HCEC 1CT (cell line): ENCODE measurements at regions not wholly inside any gene's neighbourhood (a gene's known extent, or its start where the extent isn't known, plus 50 kb on each side); places are given as distances from the start of the nearest gene placed in this dataset.
"Not testable (repeated sequence)": the region's sequence is repeated elsewhere in the genome, so short reads cannot be mapped to it uniquely, and the experiment has no call there.

Experiments
- DNase-seq: peaks from one replicate; pipeline ENCODE4 v3.0.0-alpha.2; 2017

- no peak for DNase-seq
Observed at GRCh38 chr3:17865631-17866030, 123.2 kb upstream of the TBC1D5 start.

GRCh38 chr3:17861476-17861875, 119.0 kb upstream of the TBC1D5 start:
- no peak for DNase-seq

DNA sequence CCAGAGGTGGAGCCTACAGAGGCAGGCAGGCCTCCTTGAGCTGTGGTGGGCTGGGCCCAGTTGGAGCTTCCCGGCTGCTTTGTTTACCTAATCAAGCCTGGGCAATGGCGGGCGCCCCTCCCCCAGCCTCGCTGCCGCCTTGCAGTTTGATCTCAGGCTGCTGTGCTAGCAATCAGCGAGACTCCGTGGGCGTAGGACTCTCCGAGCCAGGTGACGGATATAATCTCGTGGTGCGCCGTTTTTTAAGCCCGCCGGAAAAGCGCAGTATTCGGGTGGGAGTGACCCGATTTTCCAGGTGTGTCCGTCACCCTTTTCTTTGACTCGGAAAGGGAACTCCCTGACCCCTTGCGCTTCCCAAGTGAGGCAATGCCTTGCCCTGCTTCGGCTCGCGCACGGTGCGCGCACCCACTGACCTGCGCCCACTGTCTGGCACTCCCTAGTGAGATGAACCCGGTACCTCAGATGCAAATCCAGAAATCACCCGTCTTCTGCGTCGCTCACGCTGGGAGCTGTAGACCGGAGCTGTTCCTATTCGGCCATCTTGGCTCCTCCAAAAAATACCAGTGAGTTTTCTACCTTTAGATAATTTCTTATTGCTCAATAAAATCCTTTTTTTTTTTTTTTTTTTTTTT, 118.5 kb upstream of the TBC1D5 start:
- DNase-seq, result not testable (repeated sequence)

DNA sequence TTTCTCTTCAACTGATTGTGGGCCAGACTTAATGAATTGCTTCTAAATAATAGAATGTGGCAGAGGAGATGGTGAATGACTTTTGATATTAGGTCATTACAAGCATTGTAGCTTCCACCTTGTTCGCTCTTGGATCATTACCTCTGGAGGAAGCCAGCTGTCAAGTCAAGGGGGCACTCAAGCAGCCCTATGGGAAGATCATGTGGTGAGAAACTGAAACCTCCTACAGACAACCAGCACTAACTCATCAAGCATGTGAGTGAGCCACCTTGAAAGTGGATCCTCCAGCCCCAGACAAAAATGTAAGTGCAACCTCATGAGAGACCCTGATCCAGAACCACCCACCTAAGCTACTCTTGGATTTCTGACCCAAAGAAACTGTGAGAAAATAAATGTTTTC, 109.8 kb upstream of the TBC1D5 start:
- no peak for DNase-seq

DNA sequence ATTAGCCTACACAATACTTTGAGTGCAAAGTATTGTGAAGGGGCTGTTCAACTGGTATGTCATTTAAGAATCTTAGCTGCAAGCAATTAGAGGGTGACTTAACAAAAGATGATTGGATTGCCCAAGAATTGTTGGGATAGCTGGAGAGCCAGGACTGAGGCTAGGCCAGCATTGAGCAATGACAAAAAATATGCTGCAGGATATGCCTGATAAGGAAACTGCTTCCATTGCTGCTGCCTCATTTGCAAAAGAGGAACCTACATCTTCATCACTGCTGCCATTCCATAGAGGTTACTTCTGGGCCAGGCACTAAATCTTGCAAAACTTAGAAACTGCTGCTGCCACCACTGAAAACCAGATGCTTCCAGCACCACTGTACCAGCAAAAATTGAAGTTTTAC, 108.0 kb upstream of the TBC1D5 start:
- peak; percentile 36 for DNase-seq

- DNase-seq, result no peak
Observed at GRCh38 chr3:17848102-17848501, 105.7 kb upstream of the TBC1D5 start.

GRCh38 chr3:17847156-17847555, 104.7 kb upstream of the TBC1D5 start:
- no peak for DNase-seq

GRCh38 chr3:17846466-17846865, 104.0 kb upstream of the TBC1D5 start:
- DNase-seq, result no peak

- no peak for DNase-seq
Observed at GRCh38 chr3:17845026-17845812, 102.8 kb upstream of the TBC1D5 start.

- DNase-seq, result no peak
Observed at GRCh38 chr3:17844236-17844635, 101.8 kb upstream of the TBC1D5 start.

- DNase-seq, result peak; percentile 43
Observed at GRCh38 chr3:17841190-17841828, 98.9 kb upstream of the TBC1D5 start.

GRCh38 chr3:17840651-17841050, 98.2 kb upstream of the TBC1D5 start:
- no peak for DNase-seq

GRCh38 chr3:17840126-17840525, 97.7 kb upstream of the TBC1D5 start:
- no peak for DNase-seq

GRCh38 chr3:17836919-17837318, 94.5 kb upstream of the TBC1D5 start:
- no peak for DNase-seq

- no peak for DNase-seq
Observed at GRCh38 chr3:17836092-17836491, 93.7 kb upstream of the TBC1D5 start.

- DNase-seq, result no peak
Observed at GRCh38 chr3:17833786-17834559, 91.5 kb upstream of the TBC1D5 start.

- peak; percentile 65 for DNase-seq
Observed at GRCh38 chr3:17832016-17832415, 89.6 kb upstream of the TBC1D5 start.

DNA sequence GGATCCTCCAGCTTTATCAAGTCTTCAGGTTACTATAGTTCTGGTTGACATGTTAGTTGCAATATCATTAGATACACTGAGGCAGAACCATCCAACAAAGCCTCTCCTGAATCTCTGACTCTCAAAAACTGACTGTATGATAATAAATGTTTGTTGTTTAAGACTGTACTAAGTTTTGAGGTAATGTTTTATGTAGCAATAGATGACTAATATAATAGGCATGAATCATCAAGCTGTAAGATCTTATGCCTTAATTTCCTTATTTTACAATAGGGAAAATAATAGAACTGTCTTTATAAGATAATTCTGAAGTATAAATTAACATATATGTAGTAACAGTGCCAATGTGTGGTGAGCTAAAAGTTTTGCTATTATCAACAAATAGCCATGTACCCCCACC, 88.9 kb upstream of the TBC1D5 start:
- DNase-seq, result peak; percentile 68

- no peak for DNase-seq
Observed at GRCh38 chr3:17830788-17831187, 88.4 kb upstream of the TBC1D5 start.

DNA sequence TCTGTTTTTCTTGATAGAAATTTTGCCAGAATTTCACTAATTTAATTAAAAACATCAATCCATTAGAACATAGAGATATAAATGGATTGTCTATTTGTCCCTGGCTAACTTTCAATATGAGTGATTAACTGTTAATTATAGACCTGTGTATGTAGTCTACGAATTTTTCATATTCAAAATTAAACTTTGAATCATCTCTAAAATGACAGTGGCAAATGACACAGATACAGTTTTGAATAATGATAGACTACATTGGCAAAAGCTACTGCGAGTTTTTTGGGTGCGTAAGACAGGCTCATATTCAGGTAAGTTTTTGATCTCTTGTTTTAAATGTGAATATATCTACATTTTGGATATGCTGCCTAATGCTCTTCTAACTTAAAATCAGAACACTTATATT, 86.0 kb upstream of the TBC1D5 start:
- DNase-seq, result no peak

- no peak for DNase-seq
Observed at GRCh38 chr3:17825298-17825697, 82.9 kb upstream of the TBC1D5 start.

GRCh38 chr3:17823816-17824215, 81.4 kb upstream of the TBC1D5 start:
- no peak for DNase-seq

- no peak for DNase-seq
Observed at GRCh38 chr3:17823036-17823435, 80.6 kb upstream of the TBC1D5 start.
